Heart right ventricle (tissue), 16 donors: ENCODE measurements at regions not wholly inside any gene's neighbourhood (a gene's known extent, or its start where the extent isn't known, plus 50 kb on each side); places are given as distances from the start of the nearest gene placed in this dataset.

Experiments
- ATAC-seq, 8 donors: fragments of 200-7000 bp; cut with Tn5 transposase; one replicate each; pipeline ENCODE4 v1.9.1; 2020; ENCODE audit warnings: mild to moderate bottlenecking in 8 of 8, moderate library complexity in 8 of 8, moderate number of reproducible peaks in 1 of 8
- DNase-seq, 2 donors: peaks; one replicate each; pipeline ENCODE4 v3.0.0-alpha.2; 2020
- H3K27ac ChIP-seq, 10 donors: fragments of 200-600 bp; sonication (generic) in 2 of 10; one replicate each; pipeline versions ENCODE4 v1.5.0 to v1.8.0; 2020 to 2022; ENCODE audit warnings: mild to moderate bottlenecking in 3 of 10
- H3K27me3 ChIP-seq, 7 donors: fragments of 200-600 bp; one replicate each; pipeline ENCODE4 v1.8.0; 2021 to 2022; ENCODE audit warnings: mild to moderate bottlenecking in 2 of 7
- H3K36me3 ChIP-seq, 9 donors: fragments of 200-600 bp; sonication (generic) in 1 of 9; one replicate each; pipeline versions ENCODE4 v1.5.0 to v1.8.0; 2020 to 2022; ENCODE audit warnings: mild to moderate bottlenecking in 2 of 9
- H3K4me1 ChIP-seq, 9 donors: fragments of 200-600 bp; sonication (generic) in 1 of 9; one replicate each; pipeline versions ENCODE4 v1.5.0 to v1.8.0; 2020 to 2022; ENCODE audit warnings: mild to moderate bottlenecking in 4 of 9
- H3K4me3 ChIP-seq, 10 donors: fragments of 200-600 bp; sonication (generic) in 2 of 10; one replicate each; pipeline versions ENCODE4 v1.5.0 to v1.8.0; 2020 to 2022; ENCODE audit warnings: mild to moderate bottlenecking in 7 of 10, moderate library complexity in 2 of 10
- H3K9me3 ChIP-seq, 11 donors: fragments of 200-600 bp in 10 of 11; sonication (generic) in 2 of 11; one replicate each; pipeline versions ENCODE4 v1.5.0 to v1.8.0; 2013 to 2022; ENCODE audit warnings: mild to moderate bottlenecking in 2 of 11, control low read depth in 1 of 11, moderate library complexity in 1 of 11
- WGBS, 2 donors: extraction: QIAGEN DNeasy Blood & Tissue Kit; methylation state at CpG; one replicate each; pipeline ENCODE4 v1.1.7; 2013; ENCODE audit warnings: inconsistent platforms in 1 of 2; 5-methylcytosine and 5-hydroxymethylcytosine counted together
- intact Hi-C, 10 donors: fragments of 100-400 bp; cut with DNase I; formaldehyde crosslinking; loops; one replicate each; pipeline versions ENCODE4 v1.11.1 to v1.14.2; 2022
- TF ChIP-seq, protein P1 (sequence below), 9 donors: fragments of 200-600 bp; sonication (generic) in 2 of 9; IDR thresholded peaks; one replicate each; pipeline versions ENCODE4 v1.5.0 to v1.8.0; 2021 to 2022; ENCODE audit warnings: antibody characterized with exemption in 9 of 9, mild to moderate bottlenecking in 5 of 9, moderate library complexity in 1 of 9
- donor health status: Arrhythmogenic right ventricular cardiomyopathy.
- donor health status: ischemic (EF 13 %, LVEDD 7.1; RV severe dilation, severe dysfunction).
- donor health status: healthy with polysubstance abuse.
- donor health status: DM: no; HTN: yes; CAD: no.
- donor health status: DM: no; HTN: no; CAD: no.
- donor health status: ischemic (EF 25% LVEDD 6.9; RV normal size, moderate dysfunction).
- donor health status: ischemic (EF 25% LVEDD 5.7; RV mildly dilated, moderate dysfunction).
- donor health status: healthy.
- donor health status: DM: yes; HTN: yes; CAD: no.
- donor health status: Ischemic cardiomyopathy.
- donor health status: ischemic (EF 35%, LVEDD 5.7; RV mildly dilated, moderate dysfunction).
- donor health status: nonischemic (EF 11% LVEDD 7.7; RV severe dilation, severe dysfunction).
- donor health status: DM: yes; HTN: yes; CAD: no.
- donor health status: PGD.
- donor health status: ischemic (EF 29% LVEDD 5.4; RV normal size, mild dysfunction).
- donor health status: nonischemic (EF 23%, LVEDD 6.1; RV moderate dilation, normal function).

DNA sequence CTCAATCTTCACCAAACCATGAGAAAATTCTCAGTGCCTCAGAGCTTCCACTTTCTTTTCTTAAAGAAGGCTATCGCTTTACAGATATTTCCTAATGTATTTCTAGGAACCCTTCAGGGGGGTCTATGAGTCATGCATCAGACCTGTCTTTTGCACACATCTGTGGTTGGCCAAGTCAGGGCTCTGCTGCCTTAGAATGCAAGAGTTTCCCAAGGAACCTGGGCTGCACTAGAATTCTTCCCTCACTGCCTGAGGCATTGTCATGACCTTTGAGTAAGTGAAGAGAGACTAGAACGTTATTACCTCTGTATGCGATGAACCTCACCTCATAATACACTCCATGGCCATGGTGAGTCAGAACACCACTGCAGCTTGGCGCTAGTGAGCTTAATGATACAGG is 365.0 kb upstream of the ID4 start:
- no peaks in the 10 kb centered on the region for H3K27me3 ChIP-seq
- H3K36me3 ChIP-seq = no peaks in the 10 kb centered on the region
- ATAC-seq (no peak), DNase-seq (no peak)
- intact Hi-C loops = no loop called here
- H3K4me3 ChIP-seq = no peak overlapping the region
- H3K4me1 ChIP-seq = no peaks in the 10 kb centered on the region
- no peak overlapping the region for H3K27ac ChIP-seq
- WGBS, 2 donors = 85 to 92% methylated on average over 4 of the region's 4 CpGs
- TF ChIP-seq, protein P1, sequence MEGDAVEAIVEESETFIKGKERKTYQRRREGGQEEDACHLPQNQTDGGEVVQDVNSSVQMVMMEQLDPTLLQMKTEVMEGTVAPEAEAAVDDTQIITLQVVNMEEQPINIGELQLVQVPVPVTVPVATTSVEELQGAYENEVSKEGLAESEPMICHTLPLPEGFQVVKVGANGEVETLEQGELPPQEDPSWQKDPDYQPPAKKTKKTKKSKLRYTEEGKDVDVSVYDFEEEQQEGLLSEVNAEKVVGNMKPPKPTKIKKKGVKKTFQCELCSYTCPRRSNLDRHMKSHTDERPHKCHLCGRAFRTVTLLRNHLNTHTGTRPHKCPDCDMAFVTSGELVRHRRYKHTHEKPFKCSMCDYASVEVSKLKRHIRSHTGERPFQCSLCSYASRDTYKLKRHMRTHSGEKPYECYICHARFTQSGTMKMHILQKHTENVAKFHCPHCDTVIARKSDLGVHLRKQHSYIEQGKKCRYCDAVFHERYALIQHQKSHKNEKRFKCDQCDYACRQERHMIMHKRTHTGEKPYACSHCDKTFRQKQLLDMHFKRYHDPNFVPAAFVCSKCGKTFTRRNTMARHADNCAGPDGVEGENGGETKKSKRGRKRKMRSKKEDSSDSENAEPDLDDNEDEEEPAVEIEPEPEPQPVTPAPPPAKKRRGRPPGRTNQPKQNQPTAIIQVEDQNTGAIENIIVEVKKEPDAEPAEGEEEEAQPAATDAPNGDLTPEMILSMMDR (IDR thresholded peaks at IDR 0.05) = no peak
- H3K9me3 ChIP-seq = peaks cover 0 to 3% (median 0%) of the 10 kb centered on the region in 11 donors

DNA sequence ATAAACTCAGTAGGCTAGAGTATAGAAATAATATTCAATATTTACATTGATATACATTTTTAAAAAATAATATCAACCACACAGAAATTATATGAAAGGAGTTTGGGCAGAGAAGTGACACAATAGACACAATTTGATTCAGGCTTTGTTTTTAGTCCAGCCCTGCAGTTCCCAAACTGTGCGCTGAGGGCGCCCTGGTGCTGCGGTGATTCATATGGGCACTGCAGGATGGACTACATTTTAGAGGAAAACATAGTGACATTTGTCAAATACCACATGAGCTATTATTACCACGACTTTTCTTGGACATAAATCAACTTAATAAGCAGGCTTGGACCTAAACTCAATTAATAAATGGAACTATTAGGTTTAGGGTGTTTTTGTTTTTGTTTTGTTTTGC is 364.3 kb upstream of the ID4 start:
- 54 to 60% methylated on average over 4 of the region's 4 CpGs for WGBS, 2 donors
- TF ChIP-seq, protein P1 (IDR thresholded peaks at IDR 0.05) = peak in 2 of 9 donors; percentile 12 to 26
- no peaks in the 10 kb centered on the region for H3K36me3 ChIP-seq
- H3K27ac ChIP-seq = no peak overlapping the region
- ATAC-seq (no peak), DNase-seq (no peak)
- intact Hi-C loops = no loop called here
- H3K4me3 ChIP-seq = no peak overlapping the region
- H3K9me3 ChIP-seq = peaks cover 0 to 3% (median 0%) of the 10 kb centered on the region in 11 donors
- H3K4me1 ChIP-seq = no peaks in the 10 kb centered on the region
- H3K27me3 ChIP-seq = no peaks in the 10 kb centered on the region

DNA sequence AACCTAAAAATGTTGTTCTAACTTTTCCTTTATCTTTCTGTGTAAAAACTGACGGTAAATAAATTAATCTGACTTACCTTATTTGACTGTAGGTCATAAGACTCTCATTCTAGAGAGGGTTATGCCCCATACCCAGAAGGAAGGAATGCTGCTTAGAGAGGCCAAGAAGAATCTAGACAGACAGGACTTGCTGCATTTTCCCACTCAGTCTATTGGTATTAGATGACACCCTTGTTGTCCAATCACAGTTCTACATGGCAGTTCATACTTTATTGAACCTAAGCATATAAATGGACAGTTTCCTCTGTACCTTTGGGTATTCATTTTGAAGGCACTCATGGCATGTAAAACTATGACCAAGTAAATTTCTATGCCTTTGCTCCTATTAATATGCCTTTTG is 359.6 kb upstream of the ID4 start:
- Histone ChIP-seq H3K4me1 (no peaks in the 10 kb centered on the region), H3K27ac (no peak overlapping the region), H3K27me3 (no peaks in the 10 kb centered on the region), H3K4me3 (no peak overlapping the region), H3K9me3 (peaks cover 0 to 6% (median 0%) of the 10 kb centered on the region in 11 donors), H3K36me3 (no peaks in the 10 kb centered on the region)
- ATAC-seq (no peak), DNase-seq (no peak)
- WGBS, 2 donors = 88 to 93% methylated on average over 1 of the region's 1 CpG
- TF ChIP-seq, protein P1 (IDR thresholded peaks at IDR 0.05) = no peak
- intact Hi-C loops = no loop called here

DNA sequence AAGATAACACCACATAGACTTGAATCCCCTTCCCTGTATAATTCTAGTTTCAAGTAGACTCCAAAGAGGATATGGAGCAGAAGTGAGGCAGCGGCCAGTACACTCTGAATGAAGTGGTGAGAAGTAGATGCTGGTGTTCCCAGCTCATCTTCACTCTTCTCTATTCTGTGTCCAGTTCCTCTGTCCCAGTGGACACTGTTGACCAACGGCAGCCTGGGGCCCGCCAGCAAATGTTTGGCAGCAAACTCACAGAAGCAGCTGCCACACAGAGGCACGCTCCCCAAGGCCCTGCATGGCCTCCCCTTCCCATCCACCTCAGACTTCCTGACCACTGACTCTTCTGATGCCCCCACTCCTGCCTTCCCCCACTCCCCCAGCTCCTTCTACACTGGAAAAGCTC is 358.9 kb upstream of the ID4 start:
- DNase-seq = no peak
- no peak for ATAC-seq
- WGBS, 2 donors = 47 to 55% methylated on average over 4 of the region's 4 CpGs
- TF ChIP-seq, protein P1 (IDR thresholded peaks at IDR 0.05) = no peak
- no peak overlapping the region for H3K27ac ChIP-seq
- H3K9me3 ChIP-seq = peaks cover 0 to 13% (median 0%) of the 10 kb centered on the region in 11 donors
- intact Hi-C loops = no loop called here
- H3K36me3 ChIP-seq = no peaks in the 10 kb centered on the region
- H3K27me3 ChIP-seq = no peaks in the 10 kb centered on the region
- H3K4me3 ChIP-seq = no peak overlapping the region
- H3K4me1 ChIP-seq = no peaks in the 10 kb centered on the region

DNA sequence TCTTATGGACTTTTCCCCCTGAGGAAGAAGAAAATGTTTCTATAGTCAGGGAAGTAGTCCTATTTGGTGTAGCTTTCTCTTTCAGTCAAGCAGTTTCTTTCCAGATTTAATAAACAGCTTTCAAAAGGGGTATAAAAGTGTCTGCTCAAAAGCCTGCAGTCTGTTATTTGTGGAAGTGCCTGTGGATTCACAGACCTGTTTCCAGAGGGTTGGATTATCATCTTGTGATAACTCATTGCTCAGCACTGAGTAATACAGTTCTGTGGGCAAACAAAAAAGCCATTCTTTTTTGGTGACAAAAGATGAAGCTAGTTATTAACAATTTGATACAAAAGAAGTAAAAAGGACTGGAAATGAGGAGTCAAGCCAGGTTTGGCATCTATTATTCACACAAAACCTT is 358.2 kb upstream of the ID4 start:
- no peak for DNase-seq
- ATAC-seq = no peak
- H3K27ac ChIP-seq = no peak overlapping the region
- H3K36me3 ChIP-seq = no peaks in the 10 kb centered on the region
- TF ChIP-seq, protein P1 (IDR thresholded peaks at IDR 0.05) = no peak
- H3K9me3 ChIP-seq = peaks cover 0 to 14% (median 0%) of the 10 kb centered on the region in 11 donors
- H3K27me3 ChIP-seq = no peaks in the 10 kb centered on the region
- H3K4me3 ChIP-seq = no peak overlapping the region
- no peaks in the 10 kb centered on the region for H3K4me1 ChIP-seq
- intact Hi-C loops = no loop called here
